GM19240 (cell line): ENCODE measurements at regions not wholly inside any gene's neighbourhood (a gene's known extent, or its start where the extent isn't known, plus 50 kb on each side); places are given as distances from the start of the nearest gene placed in this dataset.

Experiments used
- DNase-seq: peaks from one replicate; pipeline ENCODE4 v3.0.0; 2011; ENCODE audit warnings: low spot score; ENCODE audit not compliant: insufficient read length

GRCh38 chr17:14831491-14831890, 433.6 kb downstream of the PMP22 start:
- no peak for DNase-seq

- DNase-seq = no peak
Observed at GRCh38 chr17:14827396-14827919, 437.7 kb downstream of the PMP22 start.

- DNase-seq = no peak
Observed at GRCh38 chr17:14826358-14826757, 438.8 kb downstream of the PMP22 start.

- DNase-seq = no peak
Observed at GRCh38 chr17:14818469-14818868, 446.7 kb downstream of the PMP22 start.

GRCh38 chr17:14815079-14815478, 450.0 kb downstream of the PMP22 start:
- DNase-seq = no peak

GRCh38 chr17:14813649-14814370, 451.3 kb downstream of the PMP22 start:
- no peak for DNase-seq

- no peak for DNase-seq
Observed at GRCh38 chr17:14808425-14808824, 456.7 kb downstream of the PMP22 start.

GRCh38 chr17:14805348-14805747, 459.8 kb downstream of the PMP22 start:
- no peak for DNase-seq

- no peak for DNase-seq
Observed at GRCh38 chr17:14803826-14804225, 461.3 kb downstream of the PMP22 start.

- DNase-seq = no peak
Observed at GRCh38 chr17:14797801-14798200, 467.3 kb downstream of the PMP22 start.

GRCh38 chr17:14797021-14797420, 468.1 kb downstream of the PMP22 start:
- no peak for DNase-seq

GRCh38 chr17:14794961-14795360, 470.2 kb downstream of the PMP22 start:
- DNase-seq = no peak

- no peak for DNase-seq
Observed at GRCh38 chr17:14793237-14793636, 471.9 kb downstream of the PMP22 start.

GRCh38 chr17:14792746-14793145, 472.4 kb downstream of the PMP22 start:
- no peak for DNase-seq

GRCh38 chr17:14791221-14791620, 473.9 kb downstream of the PMP22 start:
- DNase-seq = no peak

- DNase-seq = no peak
Observed at GRCh38 chr17:14790521-14790920, 474.6 kb downstream of the PMP22 start.

GRCh38 chr17:14784997-14785696, 480.0 kb downstream of the PMP22 start:
- DNase-seq = no peak

- DNase-seq = no peak
Observed at GRCh38 chr17:14781123-14781522, 480.2 kb downstream of the HS3ST3B1 start.

GRCh38 chr17:14780097-14780651, 479.3 kb downstream of the HS3ST3B1 start:
- no peak for DNase-seq

GRCh38 chr17:14779241-14779640, 478.4 kb downstream of the HS3ST3B1 start:
- DNase-seq = no peak

- no peak for DNase-seq
Observed at GRCh38 chr17:14777291-14777690, 476.4 kb downstream of the HS3ST3B1 start.

- no peak for DNase-seq
Observed at GRCh38 chr17:14776791-14777190, 475.9 kb downstream of the HS3ST3B1 start.
